Liver (tissue), 8 donors: ENCODE measurements at regions not wholly inside any gene's neighbourhood (a gene's known extent, or its start where the extent isn't known, plus 50 kb on each side); places are given as distances from the start of the nearest gene placed in this dataset.

Source experiments
- DNase-seq: peaks from one replicate; pipeline ENCODE4 v3.0.0-alpha.2; 2017; ENCODE audit warnings: low spot score
- H3K27ac ChIP-seq, 2 donors: one replicate each; pipeline ENCODE4 v1.7.0; 2013; ENCODE audit warnings: inconsistent platforms in 2 of 2, low read length in 2 of 2, control low read depth in 1 of 2, low read depth in 1 of 2, mild to moderate bottlenecking in 1 of 2
- H3K27me3 ChIP-seq, 4 donors: one replicate each; pipeline versions ENCODE4 v1.6.1 to v1.7.0; 2013; ENCODE audit warnings: low read length in 3 of 4, inconsistent platforms in 1 of 4, mild to moderate bottlenecking in 1 of 4, moderate library complexity in 1 of 4; ENCODE audit not compliant: control insufficient read depth in 4 of 4, insufficient read depth in 4 of 4
- H3K36me3 ChIP-seq, 4 donors: one replicate each; pipeline versions ENCODE4 v1.6.1 to v1.7.0; 2013; ENCODE audit warnings: low read length in 3 of 4, mild to moderate bottlenecking in 3 of 4, low read depth in 1 of 4, moderate library complexity in 1 of 4; ENCODE audit not compliant: control insufficient read depth in 4 of 4, insufficient read depth in 3 of 4
- H3K4me1 ChIP-seq, 4 donors: one replicate each; pipeline versions ENCODE4 v1.6.1 to v1.7.0; 2013; ENCODE audit warnings: low read length in 3 of 4, mild to moderate bottlenecking in 3 of 4, moderate library complexity in 1 of 4; ENCODE audit not compliant: control insufficient read depth in 4 of 4, insufficient read depth in 4 of 4
- H3K4me3 ChIP-seq, 3 donors: one replicate each; pipeline versions ENCODE4 v1.6.1 to v1.7.0; 2013; ENCODE audit warnings: low read length in 3 of 3, control low read depth in 1 of 3, low read depth in 1 of 3, mild to moderate bottlenecking in 1 of 3
- H3K9ac ChIP-seq, 2 donors: one replicate each; pipeline ENCODE4 v1.7.0; 2013; ENCODE audit warnings: low read length in 2 of 2, mild to moderate bottlenecking in 2 of 2, moderate library complexity in 2 of 2, control low read depth in 1 of 2, low read depth in 1 of 2
- H3K9me3 ChIP-seq, 4 donors: one replicate each; pipeline versions ENCODE4 v1.6.1 to v1.7.0; 2013; ENCODE audit warnings: low read length in 3 of 4; ENCODE audit not compliant: control insufficient read depth in 4 of 4
- EGR1 ChIP-seq, 2 donors: IDR thresholded peaks; 2 replicates each; pipeline ENCODE4 v1.6.1; 2016 to 2018; ENCODE audit warnings: antibody characterized with exemption in 2 of 2, low read depth in 2 of 2
- FOXA1 ChIP-seq: IDR thresholded peaks from 2 replicates; pipeline ENCODE4 v1.6.1; 2016; ENCODE audit warnings: antibody characterized with exemption
- FOXA2 ChIP-seq: IDR thresholded peaks from 2 replicates; pipeline ENCODE4 v1.6.1; 2016; ENCODE audit warnings: antibody characterized with exemption
- GABPA ChIP-seq, 2 donors: IDR thresholded peaks in 1 of 2; conservative IDR thresholded peaks in 1 of 2; 2 replicates each; pipeline ENCODE4 v1.6.1; 2016; ENCODE audit warnings: antibody characterized with exemption in 2 of 2, mild to moderate bottlenecking in 1 of 2, moderate library complexity in 1 of 2
- HNF4A ChIP-seq, 2 donors: conservative IDR thresholded peaks; 2 replicates each; pipeline ENCODE4 v1.6.1; 2016; ENCODE audit warnings: antibody characterized with exemption in 2 of 2, mild to moderate bottlenecking in 2 of 2
- HNF4G ChIP-seq: IDR thresholded peaks from 2 replicates; pipeline ENCODE4 v1.6.1; 2016; ENCODE audit warnings: antibody characterized with exemption
- JUND ChIP-seq, 2 donors: IDR thresholded peaks; 2 replicates each; pipeline ENCODE4 v1.6.1; 2016; ENCODE audit warnings: antibody characterized with exemption in 2 of 2
- MAX ChIP-seq: IDR thresholded peaks from 2 replicates; pipeline ENCODE4 v1.6.1; 2016; ENCODE audit warnings: antibody characterized with exemption
- NR2F2 ChIP-seq: IDR thresholded peaks from 2 replicates; pipeline ENCODE4 v1.6.1; 2016; ENCODE audit warnings: antibody characterized with exemption
- RAD21 ChIP-seq, 2 donors: IDR thresholded peaks; 2 replicates each; pipeline ENCODE4 v1.6.1; 2016; ENCODE audit warnings: antibody characterized with exemption in 2 of 2, mild to moderate bottlenecking in 2 of 2
- RXRA ChIP-seq, 2 donors: IDR thresholded peaks; 2 replicates each; pipeline ENCODE4 v1.6.1; 2017 to 2018; ENCODE audit warnings: antibody characterized with exemption in 2 of 2, mild to moderate bottlenecking in 1 of 2
- SP1 ChIP-seq: IDR thresholded peaks from 2 replicates; pipeline ENCODE4 v1.6.1; 2018; ENCODE audit warnings: antibody characterized with exemption, mild to moderate bottlenecking
- TAF1 ChIP-seq: conservative IDR thresholded peaks from 2 replicates; pipeline ENCODE4 v1.6.1; 2016; ENCODE audit warnings: antibody characterized with exemption, mild to moderate bottlenecking
- YY1 ChIP-seq: IDR thresholded peaks from 2 replicates; pipeline ENCODE4 v1.6.1; 2016; ENCODE audit warnings: antibody characterized with exemption, mild to moderate bottlenecking
- WGBS: extraction: QIAGEN DNeasy Blood & Tissue Kit; methylation state at CpG from one replicate; pipeline ENCODE4 v1.1.7; 2013; 5-methylcytosine and 5-hydroxymethylcytosine counted together
- TF ChIP-seq, protein P1 (sequence below): IDR thresholded peaks from 2 replicates; pipeline ENCODE4 v1.6.1; 2016; ENCODE audit warnings: antibody characterized with exemption
- TF ChIP-seq, protein P2 (sequence below): IDR thresholded peaks from 2 replicates; pipeline ENCODE4 v1.6.1; 2016; ENCODE audit warnings: antibody characterized with exemption, mild to moderate bottlenecking
- TF ChIP-seq, protein P3 (sequence below): fragments of 150-350 bp; IDR thresholded peaks from 2 replicates; pipeline ENCODE4 v1.5.1; 2017; ENCODE audit warnings: improper control_type of control experiment, low read depth, low read length; ENCODE audit not compliant: missing input control
- TF ChIP-seq, protein P4 (sequence below): IDR thresholded peaks from 2 replicates; pipeline ENCODE4 v1.6.1; 2016; ENCODE audit warnings: antibody characterized with exemption
- donor health status: healthy.
- donor health status: healthy.
- donor health status: healthy.
- donor health status: healthy.
- donor health status: healthy.

DNA sequence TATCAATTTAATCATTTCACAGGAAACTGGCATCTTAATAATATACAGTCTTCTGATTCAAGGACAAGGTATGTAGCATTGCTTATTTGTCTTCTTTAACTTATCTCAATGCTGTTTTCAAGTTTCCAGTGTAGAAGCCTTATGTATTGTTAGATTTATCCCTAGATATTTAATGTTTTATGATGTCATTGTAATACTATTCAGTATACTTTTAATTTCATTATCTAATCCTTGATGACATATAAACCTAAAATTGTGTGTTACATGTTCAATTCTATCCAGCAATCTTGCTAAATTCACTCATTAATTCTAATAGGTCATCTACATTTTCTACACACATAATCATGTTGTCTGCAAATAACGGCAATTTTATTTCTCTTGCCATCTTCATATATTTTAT, 126.3 kb upstream of the SEC61G start:
- Histone ChIP-seq H3K9me3 (no peaks in the 10 kb centered on the region), H3K27me3 (no peaks in the 10 kb centered on the region), H3K36me3 (no peaks in the 10 kb centered on the region), H3K9ac (no peak overlapping the region), H3K4me3 (no peak overlapping the region), H3K4me1 (peaks cover 2 to 13% (median 3%) of the 10 kb centered on the region in 4 donors), H3K27ac (no peak overlapping the region)
- 93% methylated on average over 1 of the region's 1 CpG for WGBS
- DNase-seq: no peak
- TF ChIP-seq TAF1 (no peak), MAX (no peak), SP1 (no peak), YY1 (no peak), NR2F2 (no peak), JUND (IDR thresholded peaks at IDR 0.05) (no peak), HNF4G (no peak), RAD21 (IDR thresholded peaks at IDR 0.05) (no peak), EGR1 (IDR thresholded peaks at IDR 0.05; ENCODE audit: low read depth in 2 of 2) (no peak), RXRA (IDR thresholded peaks at IDR 0.05) (no peak), FOXA2 (no peak), GABPA (IDR thresholded peaks at IDR 0.05 in 1 of 2, conservative IDR thresholded peaks at IDR 0.05 in 1 of 2) (no peak), FOXA1 (no peak), HNF4A (conservative IDR thresholded peaks at IDR 0.05) (no peak)
- TF ChIP-seq, protein P1, sequence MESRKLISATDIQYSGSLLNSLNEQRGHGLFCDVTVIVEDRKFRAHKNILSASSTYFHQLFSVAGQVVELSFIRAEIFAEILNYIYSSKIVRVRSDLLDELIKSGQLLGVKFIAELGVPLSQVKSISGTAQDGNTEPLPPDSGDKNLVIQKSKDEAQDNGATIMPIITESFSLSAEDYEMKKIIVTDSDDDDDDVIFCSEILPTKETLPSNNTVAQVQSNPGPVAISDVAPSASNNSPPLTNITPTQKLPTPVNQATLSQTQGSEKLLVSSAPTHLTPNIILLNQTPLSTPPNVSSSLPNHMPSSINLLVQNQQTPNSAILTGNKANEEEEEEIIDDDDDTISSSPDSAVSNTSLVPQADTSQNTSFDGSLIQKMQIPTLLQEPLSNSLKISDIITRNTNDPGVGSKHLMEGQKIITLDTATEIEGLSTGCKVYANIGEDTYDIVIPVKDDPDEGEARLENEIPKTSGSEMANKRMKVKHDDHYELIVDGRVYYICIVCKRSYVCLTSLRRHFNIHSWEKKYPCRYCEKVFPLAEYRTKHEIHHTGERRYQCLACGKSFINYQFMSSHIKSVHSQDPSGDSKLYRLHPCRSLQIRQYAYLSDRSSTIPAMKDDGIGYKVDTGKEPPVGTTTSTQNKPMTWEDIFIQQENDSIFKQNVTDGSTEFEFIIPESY: no peak
- TF ChIP-seq, protein P2, sequence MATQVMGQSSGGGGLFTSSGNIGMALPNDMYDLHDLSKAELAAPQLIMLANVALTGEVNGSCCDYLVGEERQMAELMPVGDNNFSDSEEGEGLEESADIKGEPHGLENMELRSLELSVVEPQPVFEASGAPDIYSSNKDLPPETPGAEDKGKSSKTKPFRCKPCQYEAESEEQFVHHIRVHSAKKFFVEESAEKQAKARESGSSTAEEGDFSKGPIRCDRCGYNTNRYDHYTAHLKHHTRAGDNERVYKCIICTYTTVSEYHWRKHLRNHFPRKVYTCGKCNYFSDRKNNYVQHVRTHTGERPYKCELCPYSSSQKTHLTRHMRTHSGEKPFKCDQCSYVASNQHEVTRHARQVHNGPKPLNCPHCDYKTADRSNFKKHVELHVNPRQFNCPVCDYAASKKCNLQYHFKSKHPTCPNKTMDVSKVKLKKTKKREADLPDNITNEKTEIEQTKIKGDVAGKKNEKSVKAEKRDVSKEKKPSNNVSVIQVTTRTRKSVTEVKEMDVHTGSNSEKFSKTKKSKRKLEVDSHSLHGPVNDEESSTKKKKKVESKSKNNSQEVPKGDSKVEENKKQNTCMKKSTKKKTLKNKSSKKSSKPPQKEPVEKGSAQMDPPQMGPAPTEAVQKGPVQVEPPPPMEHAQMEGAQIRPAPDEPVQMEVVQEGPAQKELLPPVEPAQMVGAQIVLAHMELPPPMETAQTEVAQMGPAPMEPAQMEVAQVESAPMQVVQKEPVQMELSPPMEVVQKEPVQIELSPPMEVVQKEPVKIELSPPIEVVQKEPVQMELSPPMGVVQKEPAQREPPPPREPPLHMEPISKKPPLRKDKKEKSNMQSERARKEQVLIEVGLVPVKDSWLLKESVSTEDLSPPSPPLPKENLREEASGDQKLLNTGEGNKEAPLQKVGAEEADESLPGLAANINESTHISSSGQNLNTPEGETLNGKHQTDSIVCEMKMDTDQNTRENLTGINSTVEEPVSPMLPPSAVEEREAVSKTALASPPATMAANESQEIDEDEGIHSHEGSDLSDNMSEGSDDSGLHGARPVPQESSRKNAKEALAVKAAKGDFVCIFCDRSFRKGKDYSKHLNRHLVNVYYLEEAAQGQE: no peak
- TF ChIP-seq, protein P3, sequence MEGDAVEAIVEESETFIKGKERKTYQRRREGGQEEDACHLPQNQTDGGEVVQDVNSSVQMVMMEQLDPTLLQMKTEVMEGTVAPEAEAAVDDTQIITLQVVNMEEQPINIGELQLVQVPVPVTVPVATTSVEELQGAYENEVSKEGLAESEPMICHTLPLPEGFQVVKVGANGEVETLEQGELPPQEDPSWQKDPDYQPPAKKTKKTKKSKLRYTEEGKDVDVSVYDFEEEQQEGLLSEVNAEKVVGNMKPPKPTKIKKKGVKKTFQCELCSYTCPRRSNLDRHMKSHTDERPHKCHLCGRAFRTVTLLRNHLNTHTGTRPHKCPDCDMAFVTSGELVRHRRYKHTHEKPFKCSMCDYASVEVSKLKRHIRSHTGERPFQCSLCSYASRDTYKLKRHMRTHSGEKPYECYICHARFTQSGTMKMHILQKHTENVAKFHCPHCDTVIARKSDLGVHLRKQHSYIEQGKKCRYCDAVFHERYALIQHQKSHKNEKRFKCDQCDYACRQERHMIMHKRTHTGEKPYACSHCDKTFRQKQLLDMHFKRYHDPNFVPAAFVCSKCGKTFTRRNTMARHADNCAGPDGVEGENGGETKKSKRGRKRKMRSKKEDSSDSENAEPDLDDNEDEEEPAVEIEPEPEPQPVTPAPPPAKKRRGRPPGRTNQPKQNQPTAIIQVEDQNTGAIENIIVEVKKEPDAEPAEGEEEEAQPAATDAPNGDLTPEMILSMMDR: no peak
- TF ChIP-seq, protein P4, sequence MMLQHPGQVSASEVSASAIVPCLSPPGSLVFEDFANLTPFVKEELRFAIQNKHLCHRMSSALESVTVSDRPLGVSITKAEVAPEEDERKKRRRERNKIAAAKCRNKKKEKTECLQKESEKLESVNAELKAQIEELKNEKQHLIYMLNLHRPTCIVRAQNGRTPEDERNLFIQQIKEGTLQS: no peak
